GM18499 (cell line): ENCODE measurements at regions not wholly inside any gene's neighbourhood (a gene's known extent, or its start where the extent isn't known, plus 50 kb on each side); places are given as distances from the start of the nearest gene placed in this dataset.
"Not testable (repeated sequence)": the region's sequence is repeated elsewhere in the genome, so short reads cannot be mapped to it uniquely, and the experiment has no call there.

Experiments
- ATAC-seq: cut with Tn5 transposase; IDR thresholded peaks from one replicate; pipeline ENCODE4 v1.9.1; 2021; ENCODE audit warnings: moderate number of reproducible peaks; ENCODE audit not compliant: insufficient read depth, unreplicated experiment

DNA sequence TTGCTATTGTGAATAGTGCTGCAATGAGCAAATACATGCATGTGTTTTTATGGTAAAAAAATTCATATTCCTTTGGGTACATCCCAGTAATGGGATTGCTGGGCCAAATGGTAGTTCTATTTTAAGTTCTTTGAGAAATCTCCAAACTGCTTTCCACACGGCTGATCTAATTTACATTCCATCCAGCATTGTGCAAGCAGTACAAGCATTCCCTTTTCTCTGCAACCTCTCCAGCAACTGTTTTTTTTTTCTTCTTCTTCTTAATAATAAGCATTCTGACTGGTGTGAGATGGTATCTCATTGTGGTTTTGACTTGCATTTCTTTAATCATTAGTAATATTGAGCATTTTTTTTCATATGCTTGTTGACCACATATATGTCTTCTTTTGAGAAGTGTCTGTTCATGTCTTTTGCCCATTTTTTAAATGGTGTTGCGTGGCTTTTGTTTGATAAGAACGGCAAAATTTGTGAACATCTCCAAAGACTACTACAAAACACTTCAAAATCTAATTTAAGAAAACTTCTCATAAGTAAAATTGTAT is 136.1 kb upstream of the MYO3A start:
- ATAC-seq, result no peak

GRCh38 chr10:25804505-25804904 is 129.5 kb upstream of the MYO3A start:
- ATAC-seq, result no peak

DNA sequence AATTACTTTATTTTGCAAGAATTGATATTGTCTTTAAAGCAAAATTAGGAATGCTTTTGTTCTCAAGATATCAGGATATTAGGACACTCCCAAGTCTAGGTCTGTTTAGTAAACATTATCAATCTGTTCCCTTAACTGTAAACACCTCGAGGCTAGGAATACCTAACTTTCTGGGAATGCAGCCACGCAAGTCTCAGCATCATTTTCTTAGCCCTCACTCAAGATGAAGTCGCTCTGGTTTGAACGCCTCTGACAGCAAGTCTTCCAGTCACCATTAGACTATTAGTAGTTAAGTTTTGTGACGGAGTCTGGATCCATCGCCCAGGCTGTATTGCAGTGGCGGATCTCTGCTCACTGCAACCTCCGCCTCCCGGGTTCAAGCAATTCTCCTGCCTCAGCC is 128.0 kb upstream of the MYO3A start:
- ATAC-seq, result no peak

- ATAC-seq, result no peak
These were observed 125.7 kb upstream of the MYO3A start for GRCh38 chr10:25808372-25808771.

GRCh38 chr10:25811052-25811685 is 122.9 kb upstream of the MYO3A start:
- no peak for ATAC-seq

DNA sequence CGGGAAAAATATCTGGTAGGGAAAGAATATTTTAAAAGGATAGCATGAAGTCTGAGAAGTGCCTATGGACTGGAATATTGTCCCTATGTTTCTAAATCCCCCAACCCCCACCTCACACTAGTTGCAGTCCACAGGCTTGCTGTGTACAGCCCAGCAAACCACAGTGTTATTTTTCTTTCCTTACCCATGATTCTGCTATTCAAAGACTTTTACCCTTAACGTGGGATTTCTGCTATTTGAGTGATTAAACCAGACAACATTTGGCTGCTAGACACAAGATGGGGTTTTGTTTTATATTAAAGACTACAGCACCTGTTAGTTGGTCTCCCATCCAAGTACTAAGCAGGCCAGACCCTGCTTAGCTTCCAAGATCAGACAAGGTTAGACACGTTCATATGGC is 120.5 kb upstream of the MYO3A start:
- ATAC-seq, result no peak

DNA sequence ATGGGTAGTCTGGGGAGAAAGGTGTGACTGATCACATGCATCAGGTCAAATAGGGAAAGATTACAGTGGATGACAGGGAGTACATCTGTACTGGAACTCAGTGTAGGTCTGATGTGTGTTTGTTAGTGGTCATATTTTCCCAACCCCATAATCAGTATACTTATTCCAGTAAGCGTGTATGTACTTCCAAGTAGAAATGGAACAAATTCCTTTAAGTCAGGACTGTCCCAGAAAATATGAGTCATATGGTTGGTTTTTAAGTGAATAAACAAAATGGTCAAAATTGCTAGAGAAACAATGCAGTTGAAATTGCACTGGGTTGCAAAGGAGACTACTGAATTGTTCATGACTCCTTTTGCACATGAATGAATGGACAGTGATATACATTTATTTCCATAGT is 118.8 kb upstream of the MYO3A start:
- ATAC-seq, result no peak

DNA sequence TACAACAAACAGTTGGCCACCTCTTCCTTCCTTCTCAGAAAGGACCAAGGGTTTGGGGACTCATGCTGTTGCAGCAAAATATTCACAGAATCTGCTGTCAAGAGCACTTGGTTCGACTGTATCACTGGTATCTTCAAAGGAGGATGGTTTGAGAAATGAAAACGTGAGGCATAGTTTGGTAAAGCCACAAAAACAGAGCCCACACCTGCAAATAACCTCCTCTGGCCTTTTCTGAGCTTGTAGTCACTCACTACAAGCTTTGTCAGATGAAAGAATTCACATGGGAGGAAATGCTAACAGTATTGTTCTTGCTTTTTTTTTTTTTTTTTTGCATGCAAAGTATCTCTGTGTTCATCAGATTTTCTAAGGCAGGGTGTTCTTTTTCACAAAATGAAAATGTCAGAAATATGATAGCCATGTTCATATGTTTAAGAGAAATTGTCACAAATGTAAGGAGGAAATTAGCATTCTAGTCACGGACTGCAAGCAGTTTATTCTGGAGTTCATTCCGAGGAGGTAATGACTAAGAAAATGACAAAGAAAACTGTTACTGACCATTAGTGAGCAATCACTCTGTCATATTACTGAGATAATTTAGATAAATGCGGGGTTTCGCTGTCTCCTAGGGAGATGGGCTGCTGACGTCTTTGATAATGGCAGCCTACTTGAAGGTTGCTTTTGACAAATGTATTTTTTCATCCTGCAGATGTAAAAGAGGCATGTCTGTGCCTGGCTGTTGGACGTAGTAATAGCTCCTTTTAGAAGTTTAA is 117.8 kb upstream of the MYO3A start:
- ATAC-seq, result no peak

DNA sequence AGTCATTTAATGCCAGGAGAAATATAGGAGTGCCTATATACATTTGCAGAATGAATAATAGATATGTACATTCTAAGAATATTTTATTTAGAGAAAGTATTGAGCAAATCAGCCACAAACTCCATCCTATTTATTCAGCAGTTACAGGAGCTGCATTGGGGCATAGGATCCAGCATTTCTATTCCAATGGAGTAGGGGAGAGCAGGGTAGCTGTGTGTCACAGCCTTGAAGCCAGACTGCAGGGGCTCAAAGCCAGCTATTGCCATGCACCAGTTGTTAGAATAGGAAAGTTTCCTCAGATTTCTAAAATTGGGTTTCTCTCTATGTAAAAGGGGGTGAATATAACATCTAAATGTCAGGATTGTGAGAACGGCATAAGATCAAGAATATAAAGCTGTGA is 116.8 kb upstream of the MYO3A start:
- no peak for ATAC-seq

- no peak for ATAC-seq
These were observed 115.3 kb upstream of the MYO3A start for GRCh38 chr10:25818751-25819150.

GRCh38 chr10:25820472-25820871 is 113.6 kb upstream of the MYO3A start:
- no peak for ATAC-seq

DNA sequence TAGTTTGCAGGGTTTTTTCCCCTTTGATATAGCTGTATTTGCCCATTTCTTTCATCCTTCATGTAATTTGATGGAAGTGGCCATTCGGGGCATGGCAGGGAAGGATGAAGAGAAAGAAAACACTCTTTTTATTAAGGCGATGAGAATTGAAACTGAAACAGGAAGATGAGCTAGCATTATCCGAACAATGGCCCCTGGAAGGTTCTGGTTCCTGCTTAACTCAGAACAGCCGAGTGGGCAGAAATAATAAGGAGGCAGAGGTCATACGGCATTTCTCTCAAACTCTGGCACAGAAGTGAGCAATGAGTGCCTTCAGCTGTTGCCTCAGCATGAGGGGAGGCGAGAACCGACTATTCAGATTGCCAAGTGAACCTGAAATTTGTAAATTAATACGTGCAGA is 113.2 kb upstream of the MYO3A start:
- ATAC-seq, result peak; percentile 57

- ATAC-seq, result no peak
These were observed 110.0 kb upstream of the MYO3A start for GRCh38 chr10:25824050-25824449.

- no peak for ATAC-seq
These were observed 105.6 kb upstream of the MYO3A start for GRCh38 chr10:25828475-25828874.

DNA sequence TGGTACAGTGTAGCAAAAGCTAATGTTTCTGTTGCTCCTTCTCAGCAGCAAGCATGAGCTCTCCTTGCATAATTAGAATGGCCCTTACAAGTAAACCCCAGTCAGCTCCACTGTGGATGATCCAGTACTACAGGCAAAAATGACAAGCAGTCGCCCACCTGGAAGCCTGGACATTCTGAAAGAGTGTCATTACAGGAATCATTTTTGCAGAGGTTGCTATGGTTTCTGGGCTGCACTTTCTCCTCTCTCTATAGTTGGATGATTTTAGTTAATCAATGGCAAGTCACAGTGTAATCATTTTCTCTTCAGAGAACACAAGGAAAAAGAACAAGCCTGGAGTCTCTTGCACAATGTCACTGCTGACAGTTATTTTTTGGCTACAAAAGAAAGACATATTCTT is 102.9 kb upstream of the MYO3A start:
- no peak for ATAC-seq

GRCh38 chr10:25839683-25840082 is 94.3 kb upstream of the MYO3A start:
- no peak for ATAC-seq

DNA sequence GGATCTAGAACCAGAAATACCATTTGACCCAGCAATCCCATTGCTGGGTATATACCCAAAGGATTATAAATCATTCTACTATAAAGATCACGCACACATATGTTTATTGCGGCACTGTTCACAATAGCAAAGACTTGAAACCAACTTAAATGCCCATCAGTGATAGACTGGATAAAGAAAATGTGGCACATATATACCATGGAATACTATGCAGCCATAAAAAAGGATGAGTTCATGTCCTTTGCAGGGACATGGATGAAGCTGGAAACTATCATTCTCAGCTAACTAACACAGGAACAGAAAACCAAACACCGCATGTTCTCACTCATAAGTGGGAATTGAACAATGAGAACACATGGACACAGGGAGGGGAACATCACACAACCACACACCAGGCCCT is 93.2 kb upstream of the MYO3A start:
- ATAC-seq, result not testable (repeated sequence)

DNA sequence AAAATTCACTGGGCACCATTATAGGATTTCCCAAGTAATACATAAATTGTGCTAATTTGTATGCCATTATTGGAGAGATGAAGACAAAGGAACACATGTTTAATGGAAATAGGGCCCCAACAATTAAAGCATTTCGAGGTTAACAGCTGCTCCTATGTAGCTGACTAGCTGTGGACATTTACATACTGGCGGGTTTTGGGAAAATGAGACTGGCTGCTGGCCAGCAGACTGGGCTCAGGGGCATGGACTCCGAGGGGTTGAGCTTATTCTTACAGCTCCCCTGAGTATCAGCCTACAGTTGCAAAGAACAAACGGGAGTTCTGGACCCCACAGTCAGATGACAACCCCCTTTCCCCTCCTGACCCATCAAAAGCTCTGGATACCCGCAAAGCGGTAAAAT is 91.9 kb upstream of the MYO3A start:
- no peak for ATAC-seq

- no peak for ATAC-seq
These were observed 90.4 kb upstream of the MYO3A start for GRCh38 chr10:25843551-25844170.

GRCh38 chr10:25844716-25845115 is 89.3 kb upstream of the MYO3A start:
- not testable (repeated sequence) for ATAC-seq

DNA sequence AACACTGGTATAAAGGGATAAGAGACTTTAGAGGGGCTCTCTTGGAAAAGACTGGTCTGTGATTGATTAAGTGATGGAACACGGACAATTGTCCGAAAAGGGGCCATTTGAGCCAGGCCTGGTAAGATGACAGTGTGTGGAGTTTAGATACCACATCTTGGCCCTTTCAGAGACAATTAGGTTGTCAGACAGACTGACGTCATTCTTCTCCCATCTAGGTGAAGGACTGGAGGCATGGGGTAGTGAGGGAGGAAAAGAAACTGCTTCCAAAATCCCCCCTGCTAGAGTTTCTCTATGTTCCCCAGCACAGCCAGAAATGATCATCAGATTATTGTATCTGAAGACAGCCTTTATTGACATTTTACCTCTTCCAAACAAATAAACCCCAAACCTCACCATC is 84.8 kb upstream of the MYO3A start:
- ATAC-seq, result no peak
